GM23338 (cell line): ENCODE measurements at regions not wholly inside any gene's neighbourhood (a gene's known extent, or its start where the extent isn't known, plus 50 kb on each side); places are given as distances from the start of the nearest gene placed in this dataset.

Experiments
- ATAC-seq: fragments of 200-7000 bp; cut with Tn5 transposase; 3 replicates; pipeline ENCODE4 v1.9.1; 2020
- DNase-seq: peaks from one replicate; pipeline ENCODE4 v3.0.0-alpha.2; 2015; ENCODE audit warnings: low spot score
- H2AFZ ChIP-seq: fragments of 200-600 bp; sonication (generic); 2 replicates; pipeline ENCODE4 v1.8.0; 2016; ENCODE audit warnings: antibody characterized with exemption, mild to moderate bottlenecking, moderate library complexity
- H3F3A ChIP-seq: fragments of 200-600 bp; sonication (generic); replicated peaks from 2 replicates; pipeline ENCODE4 v1.8.0; 2017; ENCODE audit warnings: antibody characterized with exemption, mixed run types, low read depth
- H3K27ac ChIP-seq: fragments of 200-600 bp; sonication (generic); 2 replicates; pipeline ENCODE4 v1.6.1; 2016; ENCODE audit warnings: low read depth
- H3K27me3 ChIP-seq: fragments of 200-600 bp; sonication (generic); 2 replicates; pipeline ENCODE4 v1.8.0; 2016; ENCODE audit warnings: mild to moderate bottlenecking, mixed run types, moderate library complexity; ENCODE audit not compliant: insufficient read depth
- H3K36me3 ChIP-seq: fragments of 200-600 bp; sonication (generic); 2 replicates; pipeline ENCODE4 v1.8.0; 2016; ENCODE audit warnings: mild to moderate bottlenecking; ENCODE audit not compliant: insufficient read depth
- H3K4me1 ChIP-seq: fragments of 200-600 bp; sonication (generic); 2 replicates; pipeline ENCODE4 v1.8.0; 2016; ENCODE audit warnings: mild to moderate bottlenecking, moderate library complexity; ENCODE audit not compliant: insufficient read depth
- H3K4me2 ChIP-seq: fragments of 200-600 bp; sonication (generic); 2 replicates; pipeline ENCODE4 v1.7.1; 2017; ENCODE audit warnings: mixed run types
- H3K4me3 ChIP-seq: fragments of 200-600 bp; sonication (generic); 2 replicates; pipeline ENCODE4 v1.6.1; 2016; ENCODE audit warnings: mixed run types
- H3K79me2 ChIP-seq: fragments of 200-600 bp; sonication (generic); replicated peaks from 2 replicates; pipeline ENCODE4 v1.8.0; 2017; ENCODE audit warnings: mild to moderate bottlenecking; ENCODE audit not compliant: insufficient read depth
- H3K9me2 ChIP-seq: fragments of 200-600 bp; sonication (generic); 2 replicates; pipeline ENCODE4 v1.8.0; 2017; ENCODE audit not compliant: insufficient read depth
- H4K20me1 ChIP-seq: fragments of 200-600 bp; sonication (generic); replicated peaks from 2 replicates; pipeline ENCODE4 v1.8.0; 2017; ENCODE audit warnings: mild to moderate bottlenecking; ENCODE audit not compliant: insufficient read depth
- H3K27ac Mint-ChIP-seq: 2 replicates; pipeline ENCODE4 v1.8.0; 2020; ENCODE audit warnings: inconsistent platforms, mild to moderate bottlenecking, moderate library complexity, mixed read lengths
- H3K27me3 Mint-ChIP-seq: 3 replicates; pipeline ENCODE4 v1.8.0; 2022; ENCODE audit warnings: low read depth, mild to moderate bottlenecking, moderate library complexity, mixed read lengths, inconsistent platforms; ENCODE audit not compliant: insufficient read depth, poor library complexity
- H3K36me3 Mint-ChIP-seq: 3 replicates; pipeline ENCODE4 v1.8.0; 2021; ENCODE audit warnings: low read depth, mild to moderate bottlenecking, inconsistent platforms, moderate library complexity, mixed read lengths
- H3K4me1 Mint-ChIP-seq: 3 replicates; pipeline ENCODE4 v1.8.0; 2020; ENCODE audit warnings: mild to moderate bottlenecking, inconsistent platforms, mixed read lengths
- H3K4me3 Mint-ChIP-seq: 3 replicates; pipeline ENCODE4 v1.8.0; 2021; ENCODE audit warnings: moderate library complexity, mild to moderate bottlenecking, inconsistent platforms, mixed read lengths
- H3K9me3 Mint-ChIP-seq: 3 replicates; pipeline ENCODE4 v1.8.0; 2020; ENCODE audit warnings: moderate library complexity, mild to moderate bottlenecking, inconsistent platforms, mixed read lengths
- CREB1 ChIP-seq: fragments of 250-450 bp; sonication (Bioruptor Pico); IDR thresholded peaks from 2 replicates; pipeline ENCODE4 v1.5.0; 2020; ENCODE audit warnings: low read depth, mild to moderate bottlenecking, moderate library complexity
- CTCF ChIP-seq, 2 experiments: fragments of 200-600 bp in 1 of 2; sonication (generic) in 1 of 2; conservative IDR thresholded peaks; 2 replicates each; pipeline versions ENCODE4 v1.5.1 to v1.6.1; 2016 to 2017; ENCODE audit warnings: antibody characterized with exemption in 2 of 2, low read depth in 2 of 2, mild to moderate bottlenecking in 2 of 2, moderate library complexity in 1 of 2
- EZH2 ChIP-seq: fragments of 200-600 bp; sonication (generic); IDR thresholded peaks from one replicate; pipeline ENCODE4 v1.8.0; 2017; ENCODE audit warnings: antibody characterized with exemption, mild to moderate bottlenecking, low read depth; ENCODE audit not compliant: unreplicated experiment
- EZH2phosphoT487 ChIP-seq: fragments of 200-600 bp; sonication (generic); IDR thresholded peaks from one replicate; pipeline ENCODE4 v1.8.1; 2018; ENCODE audit warnings: antibody characterized with exemption; ENCODE audit not compliant: unreplicated experiment
- NANOG ChIP-seq: IDR thresholded peaks from 2 replicates; pipeline ENCODE4 v1.6.1; 2016; ENCODE audit warnings: antibody characterized with exemption, borderline replicate concordance
- REST ChIP-seq: IDR thresholded peaks from one replicate; pipeline ENCODE4 v1.6.1; 2018; ENCODE audit warnings: antibody characterized with exemption; ENCODE audit not compliant: unreplicated experiment
- STAT1 ChIP-seq: IDR thresholded peaks from one replicate; pipeline ENCODE4 v1.6.1; 2016; ENCODE audit warnings: antibody characterized with exemption; ENCODE audit not compliant: unreplicated experiment
- ZNF114 ChIP-seq: fragments of 250-450 bp; sonication (Bioruptor Pico); IDR thresholded peaks from 2 replicates; pipeline ENCODE4 v1.5.0; 2020; ENCODE audit warnings: mild to moderate bottlenecking, moderate library complexity
- ZNF331 ChIP-seq: fragments of 250-450 bp; sonication (Bioruptor Pico); IDR thresholded peaks from 2 replicates; pipeline ENCODE4 v1.5.0; 2020; ENCODE audit warnings: low read depth, mild to moderate bottlenecking, moderate library complexity
- TF ChIP-seq, protein P1 (sequence below): IDR thresholded peaks from 2 replicates; pipeline ENCODE4 v1.6.1; 2016; ENCODE audit warnings: antibody characterized with exemption
- TF ChIP-seq, protein P2 (sequence below): fragments of 250-450 bp; sonication (Bioruptor Pico); IDR thresholded peaks from 2 replicates; pipeline ENCODE4 v1.5.0; 2020; ENCODE audit warnings: mild to moderate bottlenecking, moderate library complexity

DNA sequence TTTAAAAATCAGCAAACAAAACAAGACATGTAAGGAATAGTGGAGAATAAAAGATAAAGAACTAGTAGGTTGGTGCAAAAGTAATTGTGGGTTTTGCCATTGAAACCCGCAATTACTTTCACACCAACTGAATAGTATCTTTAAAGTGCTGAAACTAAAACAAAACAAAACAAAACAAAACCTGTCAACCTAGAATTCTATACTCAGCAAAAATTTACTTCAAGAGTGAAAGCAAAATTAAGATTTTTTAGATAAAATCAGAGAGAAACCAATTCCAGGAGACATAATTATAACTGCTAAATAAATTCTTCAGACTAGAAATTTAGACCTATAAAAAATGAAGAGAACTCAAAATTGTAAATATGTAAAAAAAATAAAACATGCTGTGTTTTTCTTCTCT, 114.0 kb upstream of the TSPAN2 start:
- H3K4me3 Mint-ChIP-seq = no peak overlapping the region
- H2AFZ ChIP-seq = no peak overlapping the region

More for the DNA sequence above, 114.0 kb upstream of the TSPAN2 start:
- no peak overlapping the region for H3K27ac Mint-ChIP-seq
- no peak for TF ChIP-seq EZH2phosphoT487
- no peak for TF ChIP-seq CREB1 (CRISPR knock-in tag)
- TF ChIP-seq ZNF331 (CRISPR knock-in tag) = no peak
- TF ChIP-seq, protein P1, sequence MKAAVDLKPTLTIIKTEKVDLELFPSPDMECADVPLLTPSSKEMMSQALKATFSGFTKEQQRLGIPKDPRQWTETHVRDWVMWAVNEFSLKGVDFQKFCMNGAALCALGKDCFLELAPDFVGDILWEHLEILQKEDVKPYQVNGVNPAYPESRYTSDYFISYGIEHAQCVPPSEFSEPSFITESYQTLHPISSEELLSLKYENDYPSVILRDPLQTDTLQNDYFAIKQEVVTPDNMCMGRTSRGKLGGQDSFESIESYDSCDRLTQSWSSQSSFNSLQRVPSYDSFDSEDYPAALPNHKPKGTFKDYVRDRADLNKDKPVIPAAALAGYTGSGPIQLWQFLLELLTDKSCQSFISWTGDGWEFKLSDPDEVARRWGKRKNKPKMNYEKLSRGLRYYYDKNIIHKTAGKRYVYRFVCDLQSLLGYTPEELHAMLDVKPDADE = no peak
- no peak for TF ChIP-seq CTCF (conservative IDR thresholded peaks at IDR 0.05; ENCODE audit: low read depth in 2 of 2)
- no peak for TF ChIP-seq EZH2
- TF ChIP-seq REST = no peak
- TF ChIP-seq NANOG = no peak
- TF ChIP-seq ZNF114 (CRISPR knock-in tag) = no peak
- no peak for TF ChIP-seq STAT1
- TF ChIP-seq, protein P2, sequence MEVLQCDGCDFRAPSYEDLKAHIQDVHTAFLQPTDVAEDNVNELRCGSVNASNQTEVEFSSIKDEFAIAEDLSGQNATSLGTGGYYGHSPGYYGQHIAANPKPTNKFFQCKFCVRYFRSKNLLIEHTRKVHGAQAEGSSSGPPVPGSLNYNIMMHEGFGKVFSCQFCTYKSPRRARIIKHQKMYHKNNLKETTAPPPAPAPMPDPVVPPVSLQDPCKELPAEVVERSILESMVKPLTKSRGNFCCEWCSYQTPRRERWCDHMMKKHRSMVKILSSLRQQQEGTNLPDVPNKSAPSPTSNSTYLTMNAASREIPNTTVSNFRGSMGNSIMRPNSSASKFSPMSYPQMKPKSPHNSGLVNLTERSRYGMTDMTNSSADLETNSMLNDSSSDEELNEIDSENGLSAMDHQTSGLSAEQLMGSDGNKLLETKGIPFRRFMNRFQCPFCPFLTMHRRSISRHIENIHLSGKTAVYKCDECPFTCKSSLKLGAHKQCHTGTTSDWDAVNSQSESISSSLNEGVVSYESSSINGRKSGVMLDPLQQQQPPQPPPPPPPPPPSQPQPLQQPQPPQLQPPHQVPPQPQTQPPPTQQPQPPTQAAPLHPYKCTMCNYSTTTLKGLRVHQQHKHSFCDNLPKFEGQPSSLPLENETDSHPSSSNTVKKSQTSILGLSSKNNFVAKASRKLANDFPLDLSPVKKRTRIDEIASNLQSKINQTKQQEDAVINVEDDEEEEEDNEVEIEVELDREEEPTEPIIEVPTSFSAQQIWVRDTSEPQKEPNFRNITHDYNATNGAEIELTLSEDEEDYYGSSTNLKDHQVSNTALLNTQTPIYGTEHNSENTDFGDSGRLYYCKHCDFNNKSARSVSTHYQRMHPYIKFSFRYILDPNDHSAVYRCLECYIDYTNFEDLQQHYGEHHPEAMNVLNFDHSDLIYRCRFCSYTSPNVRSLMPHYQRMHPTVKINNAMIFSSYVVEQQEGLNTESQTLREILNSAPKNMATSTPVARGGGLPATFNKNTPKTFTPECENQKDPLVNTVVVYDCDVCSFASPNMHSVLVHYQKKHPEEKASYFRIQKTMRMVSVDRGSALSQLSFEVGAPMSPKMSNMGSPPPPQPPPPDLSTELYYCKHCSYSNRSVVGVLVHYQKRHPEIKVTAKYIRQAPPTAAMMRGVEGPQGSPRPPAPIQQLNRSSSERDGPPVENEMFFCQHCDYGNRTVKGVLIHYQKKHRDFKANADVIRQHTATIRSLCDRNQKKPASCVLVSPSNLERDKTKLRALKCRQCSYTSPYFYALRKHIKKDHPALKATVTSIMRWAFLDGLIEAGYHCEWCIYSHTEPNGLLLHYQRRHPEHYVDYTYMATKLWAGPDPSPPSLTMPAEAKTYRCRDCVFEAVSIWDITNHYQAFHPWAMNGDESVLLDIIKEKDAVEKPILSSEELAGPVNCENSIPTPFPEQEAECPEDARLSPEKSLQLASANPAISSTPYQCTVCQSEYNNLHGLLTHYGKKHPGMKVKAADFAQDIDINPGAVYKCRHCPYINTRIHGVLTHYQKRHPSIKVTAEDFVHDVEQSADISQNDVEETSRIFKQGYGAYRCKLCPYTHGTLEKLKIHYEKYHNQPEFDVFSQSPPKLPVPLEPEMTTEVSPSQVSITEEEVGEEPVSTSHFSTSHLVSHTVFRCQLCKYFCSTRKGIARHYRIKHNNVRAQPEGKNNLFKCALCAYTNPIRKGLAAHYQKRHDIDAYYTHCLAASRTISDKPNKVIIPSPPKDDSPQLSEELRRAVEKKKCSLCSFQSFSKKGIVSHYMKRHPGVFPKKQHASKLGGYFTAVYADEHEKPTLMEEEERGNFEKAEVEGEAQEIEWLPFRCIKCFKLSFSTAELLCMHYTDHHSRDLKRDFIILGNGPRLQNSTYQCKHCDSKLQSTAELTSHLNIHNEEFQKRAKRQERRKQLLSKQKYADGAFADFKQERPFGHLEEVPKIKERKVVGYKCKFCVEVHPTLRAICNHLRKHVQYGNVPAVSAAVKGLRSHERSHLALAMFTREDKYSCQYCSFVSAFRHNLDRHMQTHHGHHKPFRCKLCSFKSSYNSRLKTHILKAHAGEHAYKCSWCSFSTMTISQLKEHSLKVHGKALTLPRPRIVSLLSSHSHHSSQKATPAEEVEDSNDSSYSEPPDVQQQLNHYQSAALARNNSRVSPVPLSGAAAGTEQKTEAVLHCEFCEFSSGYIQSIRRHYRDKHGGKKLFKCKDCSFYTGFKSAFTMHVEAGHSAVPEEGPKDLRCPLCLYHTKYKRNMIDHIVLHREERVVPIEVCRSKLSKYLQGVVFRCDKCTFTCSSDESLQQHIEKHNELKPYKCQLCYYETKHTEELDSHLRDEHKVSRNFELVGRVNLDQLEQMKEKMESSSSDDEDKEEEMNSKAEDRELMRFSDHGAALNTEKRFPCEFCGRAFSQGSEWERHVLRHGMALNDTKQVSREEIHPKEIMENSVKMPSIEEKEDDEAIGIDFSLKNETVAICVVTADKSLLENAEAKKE (CRISPR knock-in tag) = no peak
- DNase-seq (no peak), ATAC-seq (no peak)
- no peaks in the 10 kb centered on the region for H3K36me3 ChIP-seq
- H3K27ac ChIP-seq = no peak overlapping the region
- H3K4me3 ChIP-seq = no peak overlapping the region
- no peaks in the 10 kb centered on the region for H3F3A ChIP-seq
- no peaks in the 10 kb centered on the region for H3K36me3 Mint-ChIP-seq
- no peaks in the 10 kb centered on the region for H3K4me1 ChIP-seq
- no peaks in the 10 kb centered on the region for H3K27me3 ChIP-seq
- no peaks in the 10 kb centered on the region for H3K27me3 Mint-ChIP-seq
- H4K20me1 ChIP-seq = no peaks in the 10 kb centered on the region
- no peaks in the 10 kb centered on the region for H3K79me2 ChIP-seq
- H3K9me2 ChIP-seq = no peaks in the 10 kb centered on the region
- no peaks in the 10 kb centered on the region for H3K4me1 Mint-ChIP-seq
- 0 out of 3 replicates have a peak, but pooled peaks cover 3% of the 10 kb centered on the region for H3K9me3 Mint-ChIP-seq
- H3K4me2 ChIP-seq = no peak overlapping the region
